ENCODE measurements at regions not wholly inside any gene's neighbourhood (a gene's known extent, or its start where the extent isn't known, plus 50 kb on each side); places are given as distances from the start of the nearest gene placed in this dataset.
A peak's percentile ranks its signal among the peaks of the same experiment; 100 is the strongest.
"Not testable (repeated sequence)": the region's sequence is repeated elsewhere in the genome, so short reads cannot be mapped to it uniquely, and the experiment has no call there.

GRCh38 chr9:41075671-41076070 is 52.8 kb downstream of the FOXD4L6 start:
- DNase-seq (ENCODE audit: low read depth in 3 of 3), result not testable (repeated sequence)

- DNase-seq (ENCODE audit: low read depth in 3 of 3), result not testable (repeated sequence)
Observed at GRCh38 chr9:41074356-41074942, 54.0 kb downstream of the FOXD4L6 start.

DNA sequence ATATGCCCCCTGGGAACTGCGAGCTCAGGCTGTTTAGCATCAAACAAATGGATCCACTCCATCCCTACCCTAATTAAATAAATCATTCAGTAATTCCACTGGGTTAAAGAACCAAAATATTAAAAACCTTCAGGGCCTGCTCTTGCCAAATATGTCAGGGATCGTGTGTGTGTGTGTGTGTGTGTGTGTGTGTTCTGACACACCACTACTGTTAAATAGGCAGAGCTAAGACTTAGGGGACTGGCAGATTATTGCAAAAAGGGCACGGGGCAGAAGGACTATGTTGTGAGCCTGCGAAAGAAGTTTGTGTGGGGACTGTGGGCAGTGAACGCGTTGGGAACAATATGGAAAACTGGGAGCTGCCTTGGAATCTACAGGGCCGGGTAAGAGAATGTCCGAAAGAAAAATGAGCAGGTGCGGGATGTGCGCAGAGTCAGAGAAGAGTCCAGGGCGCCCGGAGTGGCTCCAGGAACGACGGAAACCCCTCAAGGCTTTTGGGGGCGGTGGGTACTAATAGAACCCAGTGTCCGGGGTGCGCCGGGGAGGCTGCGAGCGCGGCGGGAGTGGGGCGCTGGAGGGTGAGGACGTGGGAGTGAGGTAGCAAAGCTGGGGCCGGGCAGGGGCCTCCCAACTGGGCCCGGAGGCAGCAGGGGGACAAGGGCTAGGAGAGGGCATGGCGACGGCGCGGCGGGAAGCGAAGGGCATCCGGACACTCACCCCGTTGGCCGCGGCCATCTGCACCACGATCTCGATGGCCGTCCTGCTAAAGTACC is 54.8 kb downstream of the FOXD4L6 start:
- DNase-seq (ENCODE audit: low read depth in 3 of 3), result not testable (repeated sequence)

DNA sequence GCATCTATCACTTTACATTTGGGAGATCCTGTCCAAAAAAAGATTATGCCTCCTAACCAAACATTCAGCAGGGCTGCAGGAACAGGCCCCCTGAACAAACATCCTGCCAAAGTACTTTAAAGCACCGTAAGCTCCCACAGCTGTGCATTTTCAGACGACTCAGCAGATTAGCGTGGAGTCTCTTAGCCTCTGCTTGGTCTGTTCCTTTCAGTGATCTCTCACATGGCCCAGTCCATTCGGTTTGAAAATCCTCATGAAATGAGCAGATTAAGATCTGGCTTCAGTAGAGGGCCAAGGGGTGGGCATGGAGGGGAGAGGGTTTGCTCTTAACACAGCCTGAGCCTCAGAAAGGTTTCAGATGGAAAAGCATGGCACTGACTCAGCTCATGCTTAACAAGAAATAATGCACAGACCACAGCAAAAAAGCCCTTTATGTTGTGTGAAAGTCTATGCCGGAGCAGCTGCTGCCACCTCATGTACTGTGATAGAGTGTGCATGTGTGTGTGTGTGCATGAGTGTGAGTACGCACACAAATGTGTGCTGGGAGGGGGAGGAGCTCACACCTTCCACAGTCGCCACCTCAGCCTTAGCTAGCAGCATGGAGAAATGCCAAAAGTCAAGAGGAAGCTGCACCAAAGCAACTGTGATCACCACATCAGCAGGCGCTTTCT is 64.2 kb downstream of the FOXD4L6 start:
- DNase-seq (ENCODE audit: low read depth in 3 of 3), result peak in 1 of 3 donors; percentile 7

DNA sequence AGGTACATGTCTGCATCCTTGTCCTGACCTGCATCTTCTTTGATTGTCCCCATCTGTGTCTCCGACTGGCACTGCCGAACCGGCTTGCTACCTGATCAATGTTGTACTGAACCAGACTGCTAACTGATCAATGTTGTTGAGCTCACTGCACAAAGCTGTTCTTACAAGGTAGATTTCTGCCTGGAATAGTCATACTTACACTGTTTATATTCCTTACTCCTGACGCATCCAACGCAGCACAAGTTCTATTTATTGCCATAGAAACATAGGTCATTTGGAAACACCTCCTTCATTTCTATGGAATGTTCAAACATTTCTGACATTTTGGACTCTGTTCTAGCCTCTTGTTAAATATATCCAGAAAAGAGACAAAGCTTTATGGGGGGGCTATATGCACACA is 65.2 kb downstream of the FOXD4L6 start:
- not testable (repeated sequence) for DNase-seq (ENCODE audit: low read depth in 3 of 3)

GRCh38 chr9:41059603-41060002 is 68.9 kb downstream of the FOXD4L6 start:
- DNase-seq (ENCODE audit: low read depth in 3 of 3), result not testable (repeated sequence)

GRCh38 chr9:41053666-41054363 is 74.7 kb downstream of the FOXD4L6 start:
- DNase-seq (ENCODE audit: low read depth in 3 of 3), result not testable (repeated sequence)

DNA sequence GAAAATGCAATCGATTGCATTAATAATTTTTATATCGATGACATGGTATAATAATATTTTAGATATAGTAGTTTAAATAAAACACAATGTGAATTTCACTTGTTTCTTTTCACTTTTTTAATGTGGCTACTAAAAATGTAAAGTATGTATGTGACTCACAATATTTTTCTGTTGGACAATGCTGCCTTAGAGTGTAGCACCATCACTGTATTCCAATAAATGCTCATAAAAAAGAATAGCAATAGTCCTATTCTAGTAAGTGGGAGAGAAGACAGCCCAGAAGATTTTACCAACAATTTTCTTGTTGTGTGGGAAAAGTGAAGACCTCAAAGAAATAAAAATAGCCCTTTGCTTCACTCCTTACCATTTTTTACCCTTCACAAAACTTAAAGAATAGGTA is 79.8 kb downstream of the FOXD4L6 start:
- not testable (repeated sequence) for DNase-seq (ENCODE audit: low read depth in 3 of 3)

- DNase-seq (ENCODE audit: low read depth in 3 of 3), result not testable (repeated sequence)
Observed at GRCh38 chr9:41047792-41048191, 80.7 kb downstream of the FOXD4L6 start.

DNA sequence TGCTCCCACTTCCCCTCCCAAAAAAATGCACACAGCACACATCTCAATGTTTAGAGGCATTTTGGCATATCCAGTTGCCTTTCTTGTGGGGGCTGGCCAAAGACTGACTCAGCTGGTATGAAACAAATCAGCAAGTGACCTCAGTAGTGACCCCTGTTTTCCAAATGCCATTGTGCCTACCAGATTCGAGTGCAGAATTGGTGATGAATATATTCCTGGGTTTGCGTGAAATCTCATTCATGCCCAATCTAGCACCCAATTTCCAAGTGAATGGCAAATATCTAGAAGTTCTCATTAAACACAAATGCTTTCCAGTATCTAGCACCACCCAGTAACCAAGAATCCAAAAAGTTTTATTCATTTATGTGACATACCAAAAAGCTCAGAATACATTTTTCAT is 83.6 kb downstream of the FOXD4L6 start:
- DNase-seq (ENCODE audit: low read depth in 3 of 3), result not testable (repeated sequence)

- DNase-seq (ENCODE audit: low read depth in 3 of 3), result not testable (repeated sequence)
Observed at GRCh38 chr9:41043433-41043832, 85.0 kb downstream of the FOXD4L6 start.

DNA sequence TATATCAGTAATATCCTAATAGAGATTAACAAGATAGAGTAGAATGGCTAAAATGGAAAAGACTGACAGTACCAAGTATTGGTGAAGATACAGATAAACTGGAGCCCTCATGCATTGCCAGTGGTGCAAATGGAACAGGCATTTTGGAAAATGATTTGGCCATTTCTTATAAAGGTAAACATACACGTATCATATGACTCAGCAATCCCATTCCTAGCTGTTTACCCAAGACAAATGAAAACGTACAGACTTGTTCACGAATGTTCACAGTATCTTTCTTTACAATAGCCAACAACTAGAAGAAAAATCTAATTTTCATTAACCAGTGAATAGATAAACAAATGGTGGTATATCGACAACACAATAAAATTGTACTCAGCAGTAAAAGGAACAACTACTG is 86.4 kb downstream of the FOXD4L6 start:
- DNase-seq (ENCODE audit: low read depth in 3 of 3), result not testable (repeated sequence)

DNA sequence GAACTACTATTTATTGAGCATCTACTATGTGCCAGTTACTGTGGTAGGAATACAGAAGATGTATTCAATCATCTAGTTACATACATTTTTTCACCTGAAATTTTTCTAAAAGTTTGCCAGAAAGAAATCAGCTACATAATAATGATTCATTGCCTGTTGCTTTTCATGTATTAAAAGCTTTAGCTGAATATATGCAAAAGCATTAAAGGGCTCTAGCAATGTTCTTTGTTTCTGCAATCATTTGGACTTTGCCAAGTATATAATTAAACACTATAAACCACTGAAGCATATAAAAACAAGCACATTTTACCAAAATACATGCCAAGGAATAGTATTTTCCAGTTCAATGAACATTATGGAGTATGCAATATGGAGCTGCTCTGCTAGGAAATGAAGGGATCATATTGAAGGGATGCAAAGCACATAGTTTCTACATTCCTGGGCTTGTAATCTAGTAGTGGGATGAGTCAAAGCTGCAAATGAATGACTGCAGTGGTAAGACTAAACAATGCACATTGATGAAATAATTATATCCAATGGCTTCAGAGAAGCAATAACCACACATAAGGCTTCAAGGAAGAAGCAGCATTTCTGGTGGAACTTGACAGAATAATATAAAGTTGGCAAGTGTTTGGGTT is 87.7 kb downstream of the FOXD4L6 start:
- DNase-seq (ENCODE audit: low read depth in 3 of 3), result not testable (repeated sequence)

DNA sequence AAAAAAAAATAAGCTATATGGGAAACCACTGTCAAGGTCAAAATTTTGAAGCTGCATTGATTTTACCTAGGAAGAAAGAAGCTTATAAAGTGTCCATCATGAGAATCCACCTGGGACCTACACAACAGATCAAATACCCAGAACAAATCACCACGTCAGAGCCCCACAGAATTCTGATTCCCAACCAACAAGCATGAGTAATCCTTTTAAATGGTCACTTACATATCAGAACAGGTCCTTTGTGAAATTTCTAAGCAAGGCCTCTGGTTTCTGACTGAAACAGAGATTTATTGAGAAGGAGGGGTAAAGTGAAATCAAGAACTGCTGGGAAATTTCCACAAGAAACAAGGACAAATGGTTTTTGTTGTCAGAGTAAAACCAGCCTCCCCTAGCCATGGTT is 93.2 kb downstream of the FOXD4L6 start:
- DNase-seq (ENCODE audit: low read depth in 3 of 3), result not testable (repeated sequence)

GRCh38 chr9:41034699-41035197 is 93.7 kb downstream of the FOXD4L6 start:
- not testable (repeated sequence) for DNase-seq (ENCODE audit: low read depth in 3 of 3)

GRCh38 chr9:41033877-41034276 is 94.6 kb downstream of the FOXD4L6 start:
- not testable (repeated sequence) for DNase-seq (ENCODE audit: low read depth in 3 of 3)

DNA sequence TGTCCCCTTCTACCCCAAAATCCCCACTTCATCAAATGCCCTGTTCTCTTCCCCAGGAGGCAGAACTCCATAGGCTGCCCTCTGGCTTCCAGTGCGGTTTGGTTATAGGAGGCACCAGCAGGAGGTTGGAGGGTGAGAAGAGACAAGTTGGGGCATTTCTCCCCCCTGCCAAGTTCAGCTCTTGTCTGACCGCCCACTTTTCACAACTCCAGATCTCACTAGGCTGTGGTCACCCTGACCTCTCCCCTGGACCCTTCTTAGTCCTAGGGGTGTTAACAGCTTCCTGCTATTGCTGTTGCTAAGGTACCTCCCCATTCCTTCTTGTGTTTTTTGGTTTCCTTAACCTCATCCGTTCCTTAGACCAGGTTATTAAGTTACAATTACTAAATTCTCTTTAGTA is 95.1 kb downstream of the FOXD4L6 start:
- DNase-seq (ENCODE audit: low read depth in 3 of 3), result not testable (repeated sequence)

DNA sequence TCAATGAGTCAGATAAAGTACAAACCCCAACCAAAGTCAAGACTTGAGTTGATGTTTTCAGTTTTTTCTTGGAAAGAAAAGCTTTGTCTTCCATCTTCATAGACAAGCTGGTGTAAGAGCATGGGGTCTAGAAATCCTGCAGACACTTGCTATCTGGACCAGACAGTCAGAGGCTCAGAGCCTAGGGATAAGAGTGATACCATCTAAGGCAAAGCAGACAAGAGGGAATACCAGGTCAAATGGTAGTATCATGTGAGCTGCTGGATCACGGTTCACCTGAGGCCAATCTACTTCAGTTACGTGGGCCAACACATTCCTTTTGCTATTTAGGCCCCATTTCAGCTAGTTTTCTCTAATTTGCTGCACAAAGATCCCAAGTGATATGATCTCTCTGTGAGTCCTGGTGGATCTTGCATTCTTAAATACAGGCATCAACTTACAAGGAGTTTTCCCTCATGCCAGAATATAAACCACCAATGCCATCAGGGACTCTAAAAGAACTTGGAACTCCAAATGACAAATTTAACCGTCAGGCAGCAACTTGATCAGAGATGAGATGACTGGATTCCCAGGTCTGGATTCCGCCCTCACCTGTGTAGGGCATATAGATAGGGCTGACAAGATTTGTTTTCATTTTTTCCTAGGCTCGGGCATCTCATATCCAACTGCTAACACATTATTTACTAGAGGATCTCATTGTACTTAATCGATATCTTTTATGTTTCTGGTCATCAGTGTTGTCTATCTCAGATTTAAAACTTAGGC is 101.4 kb downstream of the FOXD4L6 start:
- DNase-seq (ENCODE audit: low read depth in 3 of 3), result not testable (repeated sequence)

DNA sequence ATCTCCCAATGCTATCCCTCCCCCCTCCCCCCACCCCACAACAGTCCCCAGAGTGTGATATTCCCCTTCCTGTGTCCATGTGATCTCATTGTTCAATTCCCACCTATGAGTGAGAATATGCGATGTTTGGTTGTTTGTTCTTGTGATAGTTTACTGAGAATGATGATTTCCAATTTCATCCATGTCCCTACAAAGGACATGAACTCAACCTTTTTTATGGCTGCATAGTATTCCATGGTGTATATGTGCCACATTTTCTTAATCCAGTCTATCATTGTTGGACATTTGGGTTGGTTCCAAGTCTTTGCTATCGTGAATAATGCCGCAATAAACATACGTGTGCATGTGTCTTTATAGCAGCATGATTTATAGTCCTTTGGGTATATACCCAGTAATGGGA is 106.1 kb downstream of the FOXD4L6 start:
- not testable (repeated sequence) for DNase-seq (ENCODE audit: low read depth in 3 of 3)

- DNase-seq (ENCODE audit: low read depth in 3 of 3), result not testable (repeated sequence)
Observed at GRCh38 chr9:41019858-41020562, 108.5 kb downstream of the FOXD4L6 start.
